Body of pancreas (tissue), 4 donors: ENCODE measurements at regions not wholly inside any gene's neighbourhood (a gene's known extent, or its start where the extent isn't known, plus 50 kb on each side); places are given as distances from the start of the nearest gene placed in this dataset.

Source experiments
- ATAC-seq: fragments of 150-250 bp; one replicate; pipeline ENCODE4 v1.9.1; 2016
- DNase-seq, 4 donors: peaks; one replicate each; pipeline ENCODE4 v3.0.0-alpha.2; 2019
- H3K27ac ChIP-seq, 4 donors: fragments of 200-600 bp; sonication (generic); 1 replicate in 3 of 4; 2 replicates in 1 of 4; pipeline versions ENCODE4 v1.5.1 to v1.6.1; 2016 to 2019; ENCODE audit warnings: mild to moderate bottlenecking in 1 of 4, mixed read lengths in 1 of 4, moderate library complexity in 1 of 4
- H3K27me3 ChIP-seq, 2 donors: fragments of 200-600 bp; sonication (generic); one replicate each; pipeline ENCODE4 v1.6.0; 2016; ENCODE audit warnings: mild to moderate bottlenecking in 1 of 2
- H3K36me3 ChIP-seq, 2 donors: fragments of 200-600 bp; sonication (generic); replicated peaks in 1 of 2; 2 replicates each; pipeline ENCODE4 v1.5.1; 2016; ENCODE audit warnings: low read depth in 2 of 2; ENCODE audit not compliant: insufficient read depth in 1 of 2
- H3K4me1 ChIP-seq: fragments of 200-600 bp; sonication (generic); one replicate; pipeline ENCODE4 v1.6.0; 2016
- H3K4me3 ChIP-seq, 2 donors: fragments of 200-600 bp; sonication (generic); 1 replicate in 1 of 2; 2 replicates in 1 of 2; pipeline ENCODE4 v1.5.1; 2016 to 2019
- H3K9me3 ChIP-seq, 3 donors: fragments of 200-600 bp; sonication (generic); 1 replicate in 2 of 3; 2 replicates in 1 of 3; pipeline ENCODE4 v1.5.1; 2016
- POLR2A ChIP-seq, 3 donors: fragments of 450-650 bp; IDR thresholded peaks; one replicate each; pipeline ENCODE4 v1.6.1; 2016; ENCODE audit warnings: antibody characterized with exemption in 3 of 3, mild to moderate bottlenecking in 2 of 3
- WGBS, 2 donors: methylation state at CpG; one replicate each; pipeline ENCODE4 v1.1.5; 2017; 5-methylcytosine and 5-hydroxymethylcytosine counted together
- intact Hi-C: fragments of 100-400 bp; cut with DNase I; formaldehyde crosslinking; loops from one replicate; pipeline ENCODE4 v1.15.1; 2023
- TF ChIP-seq, protein P1 (sequence below), 7 experiments: fragments of 450-650 bp in 4 of 7; fragments of 200-600 bp in 3 of 7; sonication (generic) in 3 of 7; IDR thresholded peaks; one replicate each; pipeline ENCODE4 v1.5.1; 2016 to 2019; ENCODE audit warnings: antibody characterized with exemption in 7 of 7

DNA sequence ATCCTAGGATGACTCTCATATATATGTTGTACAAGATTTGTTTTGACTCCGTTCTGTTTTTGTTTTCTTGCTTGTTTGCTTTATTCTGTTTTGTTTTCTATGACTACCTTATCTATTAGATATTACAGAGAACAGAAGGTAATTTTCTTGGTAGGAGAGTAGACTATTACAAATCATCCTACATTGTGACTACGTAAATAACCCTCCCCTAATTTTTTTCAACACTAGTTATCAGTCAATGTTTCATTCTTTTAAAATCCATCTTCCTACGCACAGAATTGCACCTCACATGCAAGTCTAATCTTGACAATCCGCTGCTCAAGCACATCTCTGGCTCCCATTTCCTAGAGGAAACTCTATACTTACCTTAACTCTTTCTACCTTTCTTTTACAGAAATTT, 792.3 kb upstream of the PIK3C3 start:
- Histone ChIP-seq H3K27ac (no peak overlapping the region), H3K36me3 (no peaks in the 10 kb centered on the region), H3K4me1 (no peaks in the 10 kb centered on the region), H3K9me3 (no peaks in the 10 kb centered on the region), H3K4me3 (no peak overlapping the region), H3K27me3 (no peaks in the 10 kb centered on the region)
- intact Hi-C loops = no loop called here
- no peak for DNase-seq
- no peak for ATAC-seq
- TF ChIP-seq, protein P1, sequence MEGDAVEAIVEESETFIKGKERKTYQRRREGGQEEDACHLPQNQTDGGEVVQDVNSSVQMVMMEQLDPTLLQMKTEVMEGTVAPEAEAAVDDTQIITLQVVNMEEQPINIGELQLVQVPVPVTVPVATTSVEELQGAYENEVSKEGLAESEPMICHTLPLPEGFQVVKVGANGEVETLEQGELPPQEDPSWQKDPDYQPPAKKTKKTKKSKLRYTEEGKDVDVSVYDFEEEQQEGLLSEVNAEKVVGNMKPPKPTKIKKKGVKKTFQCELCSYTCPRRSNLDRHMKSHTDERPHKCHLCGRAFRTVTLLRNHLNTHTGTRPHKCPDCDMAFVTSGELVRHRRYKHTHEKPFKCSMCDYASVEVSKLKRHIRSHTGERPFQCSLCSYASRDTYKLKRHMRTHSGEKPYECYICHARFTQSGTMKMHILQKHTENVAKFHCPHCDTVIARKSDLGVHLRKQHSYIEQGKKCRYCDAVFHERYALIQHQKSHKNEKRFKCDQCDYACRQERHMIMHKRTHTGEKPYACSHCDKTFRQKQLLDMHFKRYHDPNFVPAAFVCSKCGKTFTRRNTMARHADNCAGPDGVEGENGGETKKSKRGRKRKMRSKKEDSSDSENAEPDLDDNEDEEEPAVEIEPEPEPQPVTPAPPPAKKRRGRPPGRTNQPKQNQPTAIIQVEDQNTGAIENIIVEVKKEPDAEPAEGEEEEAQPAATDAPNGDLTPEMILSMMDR (IDR thresholded peaks at IDR 0.05) = no peak
- TF ChIP-seq POLR2A (IDR thresholded peaks at IDR 0.05) = no peak
- 45 to 48% methylated on average over 4 of the region's 4 CpGs for WGBS, 2 donors

DNA sequence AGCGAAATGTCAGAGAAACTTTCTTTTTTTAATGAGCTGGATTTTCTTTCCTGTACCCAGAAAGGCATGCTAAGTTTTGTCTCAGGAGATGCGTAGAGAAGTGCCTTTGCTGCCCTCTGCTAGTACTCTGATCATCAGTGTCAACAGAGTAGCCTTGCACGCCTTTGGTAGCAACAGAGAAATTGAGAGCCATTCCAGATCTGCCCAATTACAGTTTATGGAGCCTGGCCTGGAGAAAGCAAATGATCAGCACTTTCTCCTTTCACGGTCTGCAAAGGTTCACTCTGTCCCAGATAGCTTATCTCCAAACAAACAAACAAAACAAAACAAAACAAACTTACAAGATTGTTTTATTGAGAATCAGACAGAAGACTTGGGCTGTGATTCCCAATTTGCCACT, 792.8 kb upstream of the PIK3C3 start:
- H3K27ac ChIP-seq = no peak overlapping the region
- H3K36me3 ChIP-seq = no peaks in the 10 kb centered on the region
- H3K4me3 ChIP-seq = no peak overlapping the region
- H3K4me1 ChIP-seq = no peaks in the 10 kb centered on the region
- no peaks in the 10 kb centered on the region for H3K27me3 ChIP-seq
- no peak for ATAC-seq
- no peaks in the 10 kb centered on the region for H3K9me3 ChIP-seq
- no peak for DNase-seq
- intact Hi-C loops = no loop called here
- 41 to 51% methylated on average over 4 of the region's 4 CpGs for WGBS, 2 donors
- TF ChIP-seq, protein P1 (IDR thresholded peaks at IDR 0.05) = no peak
- TF ChIP-seq POLR2A (IDR thresholded peaks at IDR 0.05) = no peak

DNA sequence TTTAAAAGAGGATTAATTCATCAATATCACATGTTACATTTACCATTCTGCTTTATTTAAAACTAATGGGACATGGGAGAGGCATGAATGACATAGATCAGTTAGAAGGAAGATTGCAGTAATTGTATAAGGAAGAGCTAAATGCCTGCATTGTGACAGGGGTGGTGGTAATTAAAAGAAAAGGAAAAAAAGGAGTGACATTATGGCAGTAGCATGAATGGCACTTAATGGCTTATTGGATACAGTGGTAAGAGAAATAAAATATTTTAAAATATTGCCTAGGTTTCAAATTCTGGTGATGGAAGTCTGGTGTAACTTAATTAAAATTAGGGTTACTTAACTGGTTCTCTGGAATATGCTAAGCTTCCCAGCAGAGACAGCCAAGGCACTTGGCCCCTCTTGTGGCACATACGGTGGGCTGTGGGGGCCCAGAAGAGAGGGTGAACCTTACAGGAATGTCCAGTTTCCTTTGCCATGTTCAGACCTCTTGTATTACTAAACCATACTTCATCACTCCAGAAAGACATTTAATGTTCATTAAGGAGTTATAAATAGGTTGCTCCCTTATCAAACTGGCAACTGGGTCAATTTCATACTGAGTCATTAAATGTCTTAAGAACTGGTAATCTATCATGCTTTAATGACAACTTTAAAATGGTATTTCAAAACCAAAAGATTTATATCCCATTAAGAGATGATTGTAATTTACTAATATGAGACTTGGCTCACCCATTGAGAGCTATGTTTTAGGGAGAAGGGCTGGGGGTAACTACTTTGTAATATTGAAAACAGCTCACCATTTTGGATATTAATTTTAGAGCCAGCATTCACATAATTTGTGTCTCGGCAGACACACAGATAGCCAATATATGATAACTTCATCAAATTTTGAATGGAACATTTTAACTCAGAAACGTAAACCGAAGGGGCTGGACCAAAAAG, 798.9 kb upstream of the PIK3C3 start:
- H3K27me3 ChIP-seq = no peaks in the 10 kb centered on the region
- DNase-seq (no peak), ATAC-seq (no peak)
- no peak overlapping the region for H3K27ac ChIP-seq
- H3K4me3 ChIP-seq = no peak overlapping the region
- no peaks in the 10 kb centered on the region for H3K9me3 ChIP-seq
- H3K36me3 ChIP-seq = no peaks in the 10 kb centered on the region
- H3K4me1 ChIP-seq = no peaks in the 10 kb centered on the region
- no peak for TF ChIP-seq POLR2A (IDR thresholded peaks at IDR 0.05)
- TF ChIP-seq, protein P1 (IDR thresholded peaks at IDR 0.05) = no peak
- intact Hi-C loops = no loop called here
- 60 to 67% methylated on average over 4 of the region's 4 CpGs for WGBS, 2 donors

DNA sequence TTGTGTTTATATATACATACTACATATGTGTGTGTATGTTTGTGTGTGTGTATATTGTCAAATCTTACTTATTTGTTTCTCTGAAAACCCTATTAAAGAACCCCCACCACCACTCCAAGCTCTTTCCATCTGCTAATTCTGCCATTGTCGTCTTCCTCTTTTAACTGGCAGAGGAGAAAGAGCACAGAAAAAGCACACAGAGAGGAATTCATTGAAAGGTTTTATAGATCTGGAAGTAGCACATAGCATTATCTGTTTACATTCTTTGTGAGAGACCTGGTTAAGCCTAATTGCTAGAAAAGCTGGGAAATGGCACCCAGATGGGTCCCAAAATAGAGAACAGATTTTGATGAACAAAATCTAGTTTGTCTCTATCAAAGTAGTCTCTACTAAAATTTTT, 800.0 kb upstream of the PIK3C3 start:
- H3K4me1 ChIP-seq = no peaks in the 10 kb centered on the region
- TF ChIP-seq POLR2A (IDR thresholded peaks at IDR 0.05) = no peak
- TF ChIP-seq, protein P1 (IDR thresholded peaks at IDR 0.05) = no peak
- no peaks in the 10 kb centered on the region for H3K27me3 ChIP-seq
- ATAC-seq (no peak), DNase-seq (no peak)
- intact Hi-C loops = no loop called here
- no peak overlapping the region for H3K27ac ChIP-seq
- WGBS, 2 donors = 45 to 49% methylated on average over 1 of the region's 1 CpG
- no peaks in the 10 kb centered on the region for H3K9me3 ChIP-seq
- H3K4me3 ChIP-seq = no peak overlapping the region
- H3K36me3 ChIP-seq = no peaks in the 10 kb centered on the region

DNA sequence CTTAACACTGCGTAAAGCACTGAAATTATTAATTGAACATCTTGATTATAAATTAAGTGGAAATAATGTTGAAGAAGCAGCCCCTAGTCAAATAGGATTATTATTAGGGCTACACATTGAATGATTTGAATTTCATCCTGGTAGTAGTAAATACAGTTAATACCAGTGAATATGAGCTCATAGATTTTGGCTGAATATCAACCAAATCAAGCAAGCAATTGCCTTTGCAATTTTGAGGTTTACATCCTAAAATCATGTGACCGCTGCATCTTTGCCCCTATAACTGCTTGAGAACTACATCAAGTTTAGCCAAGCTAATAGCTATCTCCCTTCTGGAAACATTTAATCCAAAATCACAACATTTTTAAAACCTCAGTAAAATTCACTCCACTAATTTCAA, 801.2 kb upstream of the PIK3C3 start:
- H3K9me3 ChIP-seq = no peaks in the 10 kb centered on the region
- H3K36me3 ChIP-seq = no peaks in the 10 kb centered on the region
- H3K4me3 ChIP-seq = no peak overlapping the region
- H3K27ac ChIP-seq = no peak overlapping the region
- WGBS, 2 donors = 72 to 73% methylated on average over 2 of the region's 2 CpGs
- intact Hi-C loops = no loop called here
- DNase-seq (no peak), ATAC-seq (no peak)
- H3K27me3 ChIP-seq = no peaks in the 10 kb centered on the region
- no peak for TF ChIP-seq POLR2A (IDR thresholded peaks at IDR 0.05)
- TF ChIP-seq, protein P1 (IDR thresholded peaks at IDR 0.05) = no peak
- no peaks in the 10 kb centered on the region for H3K4me1 ChIP-seq
